GM18499 (cell line): ENCODE measurements at regions not wholly inside any gene's neighbourhood (a gene's known extent, or its start where the extent isn't known, plus 50 kb on each side); places are given as distances from the start of the nearest gene placed in this dataset.

ENCODE experiments used
- ATAC-seq: cut with Tn5 transposase; IDR thresholded peaks from one replicate; pipeline ENCODE4 v1.9.1; 2021; ENCODE audit warnings: moderate number of reproducible peaks; ENCODE audit not compliant: insufficient read depth, unreplicated experiment

DNA sequence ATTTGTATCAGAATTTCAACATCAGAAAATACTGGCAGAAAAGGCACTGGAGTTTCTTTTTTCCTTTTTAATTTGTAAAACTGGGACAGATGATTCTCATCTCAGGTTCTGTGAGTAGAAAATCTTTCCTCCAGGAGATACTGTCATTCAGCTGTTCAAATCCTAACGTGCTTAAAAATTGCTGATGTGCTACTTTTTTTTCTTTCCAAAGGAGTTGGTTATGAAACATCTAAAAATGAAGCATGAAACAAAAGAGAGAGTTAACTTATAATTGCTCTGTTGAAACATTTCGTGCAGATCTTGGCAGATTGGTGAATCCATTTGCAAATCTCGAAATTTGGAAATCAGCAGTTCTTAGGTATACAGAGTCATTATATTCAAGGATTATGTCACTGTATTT lies 622.6 kb downstream of the RNF144B start:
- ATAC-seq: no peak

DNA sequence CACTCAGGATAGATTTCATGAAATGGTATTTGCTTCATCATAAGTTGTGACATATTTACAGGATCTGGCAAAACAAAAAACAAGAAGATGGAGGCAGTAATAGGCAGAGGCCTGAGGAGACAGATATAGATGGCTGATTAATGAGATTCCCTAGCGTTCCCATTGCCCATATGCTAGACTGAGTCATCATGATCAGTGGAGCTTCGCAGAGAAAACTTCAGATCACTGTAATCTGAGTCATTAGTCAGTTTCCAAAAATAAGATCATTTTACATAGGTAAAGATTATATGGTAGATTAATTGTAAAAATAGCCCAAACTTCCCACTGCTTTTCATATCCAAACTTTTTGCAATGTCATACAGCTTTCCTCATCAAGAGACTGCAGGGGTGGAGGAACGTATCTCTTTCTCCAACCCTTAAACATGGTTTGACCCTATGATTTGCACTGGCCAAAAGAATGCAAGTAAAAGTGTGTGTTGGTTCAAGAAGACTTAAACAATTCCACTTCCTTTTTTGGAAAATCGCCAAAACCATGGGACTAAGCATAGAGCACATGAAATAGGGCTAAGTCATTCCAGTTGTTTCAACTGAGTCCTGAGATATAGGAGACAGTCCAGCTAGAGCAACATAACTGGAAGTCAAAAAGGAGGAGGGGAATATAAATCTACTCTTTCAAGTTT lies 626.0 kb downstream of the RNF144B start:
- no peak for ATAC-seq

DNA sequence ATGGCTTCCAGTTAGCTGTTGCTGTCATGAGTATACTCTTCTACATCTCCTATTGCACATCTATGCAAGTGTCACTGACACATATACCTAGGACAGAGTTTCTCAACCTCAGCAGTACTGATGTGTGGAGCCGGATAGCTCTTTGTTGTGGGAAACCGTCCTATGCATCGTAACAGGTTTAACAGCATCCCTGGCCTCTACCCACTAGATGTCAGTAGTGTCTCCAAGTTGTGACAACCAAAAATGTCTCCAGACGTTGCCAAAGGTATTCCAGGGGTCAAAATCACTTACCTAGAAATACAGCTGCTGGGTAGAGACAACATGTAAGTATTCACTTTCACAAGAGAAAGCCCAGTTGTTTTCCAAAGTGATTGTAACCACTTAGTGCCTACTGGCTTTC lies 637.6 kb downstream of the RNF144B start:
- ATAC-seq: no peak

DNA sequence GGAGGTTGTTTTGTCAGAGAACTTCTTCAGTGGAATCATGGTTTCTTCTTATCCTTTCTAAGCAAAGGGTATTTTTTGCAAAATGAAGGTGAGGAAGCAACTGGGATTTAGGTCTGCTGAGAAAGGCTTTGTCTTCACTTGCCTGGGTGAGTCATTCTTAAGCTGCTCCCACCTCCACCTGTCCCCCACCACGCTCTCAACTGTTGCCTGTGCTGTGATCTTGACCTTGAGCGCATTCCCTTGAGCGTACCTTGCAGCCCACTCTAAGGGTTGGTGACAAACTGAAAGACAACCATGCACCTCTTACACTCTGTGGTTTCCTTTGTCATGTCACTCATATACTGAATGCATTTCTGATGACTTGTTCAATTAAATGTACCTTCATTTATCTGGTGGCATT lies 641.1 kb downstream of the RNF144B start:
- no peak for ATAC-seq

DNA sequence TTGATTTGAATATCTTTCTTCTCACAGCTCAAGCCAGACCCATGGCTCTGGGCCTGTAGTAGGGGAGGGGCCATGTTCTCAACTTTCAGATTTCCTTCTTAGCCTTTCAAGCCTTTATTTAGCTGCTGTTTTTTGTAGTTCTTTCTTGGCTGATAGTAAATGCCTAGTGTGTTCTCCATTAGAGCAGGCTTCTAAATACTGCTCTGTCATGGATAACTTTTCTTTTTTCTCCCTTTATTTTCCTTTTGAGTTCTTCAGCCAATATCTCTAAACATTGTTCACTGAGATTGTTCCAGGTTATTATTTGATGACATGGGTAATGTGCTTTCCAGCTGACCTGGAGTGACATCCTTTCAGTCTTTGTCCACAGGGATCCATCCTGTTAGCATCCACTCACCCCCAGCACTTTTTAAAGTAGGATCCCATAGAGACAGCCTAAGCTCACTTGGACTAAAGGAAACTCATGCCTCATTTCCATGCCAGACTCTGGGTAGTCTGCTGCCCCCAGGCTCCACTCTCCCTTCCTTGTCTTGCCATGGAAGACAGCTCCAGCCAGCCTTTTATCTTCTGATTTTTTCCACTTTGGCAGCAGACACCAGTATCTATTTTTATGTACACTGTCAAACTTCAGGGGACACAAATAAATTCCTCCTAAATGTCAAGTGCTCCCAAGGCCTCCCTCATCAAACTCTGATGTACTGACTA lies 645.6 kb downstream of the RNF144B start:
- ATAC-seq: no peak

DNA sequence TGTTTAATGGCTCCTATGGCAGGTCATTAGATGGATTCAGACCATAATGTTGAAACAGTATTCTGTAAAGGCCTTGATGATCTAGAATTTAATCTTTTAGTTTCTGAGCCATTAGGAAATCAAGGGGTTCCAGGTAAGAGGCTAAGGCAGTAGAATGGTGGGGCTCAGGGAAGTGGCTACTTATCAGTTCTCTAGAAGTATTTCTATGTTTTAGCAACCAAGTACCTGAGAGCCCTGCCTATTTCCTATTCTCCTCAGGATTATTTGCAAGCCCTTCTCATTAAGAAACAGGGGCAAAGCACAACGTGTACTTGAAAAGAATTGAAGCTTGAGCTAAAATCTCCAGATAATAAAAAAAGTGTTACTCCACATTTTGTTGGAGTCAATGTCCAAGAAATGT lies 646.5 kb downstream of the RNF144B start:
- no peak for ATAC-seq

DNA sequence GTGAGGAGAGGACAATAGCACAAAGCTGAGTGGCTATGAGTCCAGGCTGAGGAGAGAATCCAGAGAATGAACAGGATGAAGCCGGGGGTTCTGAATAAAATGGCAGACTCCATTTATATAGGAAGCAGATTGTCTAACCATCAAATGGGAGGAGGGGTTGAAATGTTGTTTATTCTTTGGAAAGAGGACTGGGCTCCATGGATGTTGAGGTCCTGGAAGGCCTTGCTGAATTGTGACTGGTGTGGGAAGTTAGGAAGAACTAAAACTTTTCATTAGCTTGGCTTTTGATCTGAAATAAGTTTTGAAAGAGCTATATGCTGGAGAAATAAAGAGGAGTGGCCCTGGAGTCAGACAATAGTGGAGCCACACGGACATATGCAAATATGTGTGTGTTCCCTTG lies 647.8 kb downstream of the RNF144B start:
- no peak for ATAC-seq

GRCh38 chr6:19035461-19036195 lies 648.5 kb downstream of the RNF144B start:
- ATAC-seq: no peak

DNA sequence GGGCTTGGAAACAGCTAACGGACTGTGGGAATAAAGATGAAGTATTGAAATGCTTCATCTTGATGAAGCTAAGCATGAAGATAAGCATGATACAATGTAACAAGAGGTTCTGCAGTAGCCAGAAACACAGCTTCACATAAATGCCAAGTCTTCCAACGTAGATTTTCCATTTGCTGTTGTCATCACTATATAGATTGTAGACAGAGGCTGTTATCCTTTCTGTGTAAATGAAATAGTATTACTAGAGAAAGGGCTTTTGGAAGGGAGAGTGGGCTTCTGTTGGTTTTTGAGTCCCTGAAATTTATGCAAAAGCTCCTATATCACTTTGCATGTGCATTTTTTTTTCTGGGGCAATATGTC lies 649.0 kb downstream of the RNF144B start:
- ATAC-seq: no peak

- ATAC-seq: no peak
Measured at GRCh38 chr6:19037607-19038006, 650.5 kb downstream of the RNF144B start.

GRCh38 chr6:19039287-19039686 lies 652.1 kb downstream of the RNF144B start:
- no peak for ATAC-seq

DNA sequence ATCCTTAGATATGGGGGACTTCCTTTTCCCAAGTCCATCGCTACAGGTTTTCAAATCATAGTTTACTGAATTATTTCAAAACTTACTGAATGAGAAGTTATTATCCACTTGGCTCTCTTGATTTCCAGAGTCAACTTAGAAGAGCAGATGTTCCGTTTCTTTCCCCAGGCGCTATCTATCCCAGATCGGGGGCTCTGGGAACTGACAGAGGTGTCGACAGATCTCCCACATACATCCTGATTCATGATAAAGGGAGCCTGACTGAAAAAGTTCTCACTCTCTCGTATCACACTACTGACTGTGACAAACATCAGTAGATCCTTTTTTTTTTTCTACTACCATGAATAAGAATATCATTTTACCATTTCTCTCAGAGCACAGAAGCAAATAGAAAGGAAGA lies 654.8 kb downstream of the RNF144B start:
- ATAC-seq: no peak

- ATAC-seq: no peak
Measured at GRCh38 chr6:19042420-19042819, 655.3 kb downstream of the RNF144B start.

DNA sequence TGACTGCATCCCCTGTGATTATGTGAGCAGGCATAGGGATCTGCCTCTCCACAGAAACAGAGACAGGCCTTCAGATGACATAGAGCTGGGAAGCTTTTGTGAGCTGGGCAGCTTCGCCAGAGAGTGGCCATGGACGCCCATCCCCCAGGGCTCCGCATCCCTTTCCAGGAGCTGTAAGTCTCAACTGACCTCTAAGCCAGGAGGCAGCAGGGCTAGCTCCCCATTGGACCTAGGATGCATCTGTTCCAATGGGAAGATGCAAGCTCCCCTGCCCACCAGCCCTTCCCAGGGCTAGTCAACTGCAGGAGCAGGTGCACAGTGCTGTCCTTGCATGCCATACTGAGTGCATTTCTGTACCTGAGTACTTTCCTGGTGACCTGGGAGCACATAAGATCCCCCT lies 663.6 kb downstream of the RNF144B start:
- no peak for ATAC-seq

- ATAC-seq: no peak
Measured at GRCh38 chr6:19052219-19052618, 665.1 kb downstream of the RNF144B start.

DNA sequence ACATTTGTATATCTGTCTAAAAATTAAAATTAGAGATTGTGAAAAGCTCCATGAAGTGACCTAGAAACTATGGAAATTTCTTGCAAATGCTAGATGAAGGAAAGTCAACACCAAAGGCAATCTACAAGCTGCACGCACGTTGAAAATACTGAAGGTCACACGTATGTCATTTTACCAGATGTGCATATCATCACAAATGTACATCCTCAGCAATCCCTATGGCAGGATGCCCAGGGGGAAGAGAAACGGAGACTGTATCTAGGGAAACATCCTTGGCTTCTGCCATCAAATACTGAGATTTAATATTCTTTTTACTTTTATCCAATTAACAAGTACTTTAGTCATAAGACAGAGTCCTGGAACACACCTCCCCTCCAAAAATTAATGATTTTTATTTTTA lies 672.0 kb downstream of the RNF144B start:
- ATAC-seq: no peak

- no peak for ATAC-seq
Measured at GRCh38 chr6:19067165-19067564, 680.0 kb downstream of the RNF144B start.

DNA sequence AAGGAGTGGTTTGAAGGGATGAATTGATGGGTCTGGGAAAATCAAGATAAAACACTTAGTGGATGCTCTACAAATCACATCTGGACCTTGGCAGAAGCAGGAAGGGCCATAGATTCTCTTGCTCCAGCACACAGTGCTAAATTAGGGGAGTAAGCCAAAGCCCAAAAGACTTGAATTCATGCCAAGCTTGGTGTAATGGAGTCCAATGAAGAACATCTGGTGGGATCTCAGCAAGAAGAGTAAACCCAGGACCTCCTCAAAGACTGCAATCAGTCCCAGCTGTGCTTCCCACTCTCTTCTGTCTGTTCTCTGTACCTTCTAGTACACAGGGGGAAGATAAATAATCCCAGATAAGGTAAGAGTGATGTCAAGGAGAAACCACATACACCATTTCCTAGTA lies 683.4 kb downstream of the RNF144B start:
- no peak for ATAC-seq

DNA sequence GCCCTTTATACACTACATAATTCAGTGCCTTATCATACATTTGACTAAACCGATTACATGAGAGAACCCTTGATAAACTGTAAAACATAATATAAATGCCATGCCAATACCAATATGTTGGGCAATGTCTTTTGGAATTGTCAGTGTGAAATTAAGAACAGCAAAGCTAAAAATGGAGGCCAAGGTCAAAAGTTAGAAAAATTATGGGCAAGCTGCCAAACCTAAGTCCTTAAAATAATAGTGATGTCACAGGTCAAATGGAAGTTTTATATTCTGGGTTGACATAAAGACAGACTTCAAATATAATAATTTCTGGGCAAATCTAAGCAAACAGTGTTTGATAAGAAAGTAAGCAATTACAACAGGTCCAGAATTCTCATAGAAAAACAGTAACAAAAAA lies 696.7 kb downstream of the RNF144B start:
- ATAC-seq: no peak

GRCh38 chr6:19086480-19086879 lies 699.3 kb downstream of the RNF144B start:
- no peak for ATAC-seq

DNA sequence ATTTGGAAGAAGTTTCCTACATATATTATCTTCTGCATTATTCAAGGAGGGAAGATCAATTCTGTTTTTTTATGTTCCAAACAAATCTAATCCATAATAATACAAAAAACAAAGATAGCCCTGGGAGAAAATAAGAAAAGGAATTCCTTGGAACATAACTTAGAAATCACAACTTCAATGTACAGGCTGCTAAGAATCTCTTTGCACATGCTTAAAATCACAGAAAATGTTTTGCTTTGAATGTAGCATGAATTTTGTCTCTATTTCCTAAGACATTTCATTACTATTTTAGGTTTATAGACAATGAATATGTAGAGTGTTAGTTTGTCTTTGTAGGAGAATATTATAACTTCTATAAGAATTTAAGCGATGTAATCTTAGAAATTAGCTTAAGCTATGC lies 700.1 kb downstream of the RNF144B start:
- no peak for ATAC-seq

- no peak for ATAC-seq
Measured at GRCh38 chr6:19087897-19088296, 700.7 kb downstream of the RNF144B start.
